PC-3 (cell line): ENCODE measurements at regions not wholly inside any gene's neighbourhood (a gene's known extent, or its start where the extent isn't known, plus 50 kb on each side); places are given as distances from the start of the nearest gene placed in this dataset.

Experiments used
- EZH2 ChIP-seq: fragments of 300-600 bp; sonication (generic); IDR thresholded peaks from one replicate; pipeline ENCODE4 v1.6.1; 2017; ENCODE audit warnings: antibody characterized with exemption, mild to moderate bottlenecking, low read length; ENCODE audit not compliant: unreplicated experiment
- EZH2phosphoT487 ChIP-seq: fragments of 300-600 bp; sonication (generic); IDR thresholded peaks from 2 replicates; pipeline ENCODE4 v1.6.1; 2018; ENCODE audit warnings: mild to moderate bottlenecking, antibody characterized with exemption, low read length, borderline replicate concordance
- TF ChIP-seq, protein P1 (sequence below): fragments of 300-600 bp; sonication (generic); conservative IDR thresholded peaks from 2 replicates; pipeline ENCODE4 v1.5.1; 2017; ENCODE audit warnings: antibody characterized with exemption, low read depth, mild to moderate bottlenecking, low read length

DNA sequence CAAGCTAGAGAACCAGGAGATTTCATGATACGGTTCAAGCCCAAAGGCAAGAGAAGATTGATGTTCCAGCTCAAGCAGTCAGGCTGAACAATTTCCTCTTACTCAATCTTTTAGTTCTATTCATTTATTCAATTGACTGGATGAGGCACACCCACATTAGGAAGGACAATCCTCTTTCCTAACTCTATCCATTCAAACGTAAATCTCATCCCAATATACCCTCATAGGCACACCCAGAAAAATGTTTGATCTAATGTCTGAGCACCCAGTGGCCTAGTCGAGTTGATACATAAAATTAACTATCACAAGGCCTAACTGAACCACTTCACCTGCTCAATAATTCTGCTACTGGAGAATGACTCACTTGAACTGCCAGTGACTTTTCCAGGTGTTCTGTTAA, 180.7 kb downstream of the RAD51AP2 start:
- TF ChIP-seq, protein P1, sequence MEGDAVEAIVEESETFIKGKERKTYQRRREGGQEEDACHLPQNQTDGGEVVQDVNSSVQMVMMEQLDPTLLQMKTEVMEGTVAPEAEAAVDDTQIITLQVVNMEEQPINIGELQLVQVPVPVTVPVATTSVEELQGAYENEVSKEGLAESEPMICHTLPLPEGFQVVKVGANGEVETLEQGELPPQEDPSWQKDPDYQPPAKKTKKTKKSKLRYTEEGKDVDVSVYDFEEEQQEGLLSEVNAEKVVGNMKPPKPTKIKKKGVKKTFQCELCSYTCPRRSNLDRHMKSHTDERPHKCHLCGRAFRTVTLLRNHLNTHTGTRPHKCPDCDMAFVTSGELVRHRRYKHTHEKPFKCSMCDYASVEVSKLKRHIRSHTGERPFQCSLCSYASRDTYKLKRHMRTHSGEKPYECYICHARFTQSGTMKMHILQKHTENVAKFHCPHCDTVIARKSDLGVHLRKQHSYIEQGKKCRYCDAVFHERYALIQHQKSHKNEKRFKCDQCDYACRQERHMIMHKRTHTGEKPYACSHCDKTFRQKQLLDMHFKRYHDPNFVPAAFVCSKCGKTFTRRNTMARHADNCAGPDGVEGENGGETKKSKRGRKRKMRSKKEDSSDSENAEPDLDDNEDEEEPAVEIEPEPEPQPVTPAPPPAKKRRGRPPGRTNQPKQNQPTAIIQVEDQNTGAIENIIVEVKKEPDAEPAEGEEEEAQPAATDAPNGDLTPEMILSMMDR: no peak
- no peak for TF ChIP-seq EZH2
- no peak for TF ChIP-seq EZH2phosphoT487
